Mucosa of descending colon (tissue), 3 donors: ENCODE measurements at regions not wholly inside any gene's neighbourhood (a gene's known extent, or its start where the extent isn't known, plus 50 kb on each side); places are given as distances from the start of the nearest gene placed in this dataset.

Source experiments
- ATAC-seq: fragments of 200-7000 bp; cut with Tn5 transposase; one replicate; pipeline ENCODE4 v1.9.1; 2020; ENCODE audit warnings: mild to moderate bottlenecking, moderate library complexity
- DNase-seq, 3 donors: peaks; one replicate each; pipeline ENCODE4 v3.0.0-alpha.2; 2020
- H3K36me3 ChIP-seq: fragments of 200-600 bp; one replicate; pipeline ENCODE4 v1.8.0; 2021; ENCODE audit warnings: low read depth, mild to moderate bottlenecking
- H3K4me1 ChIP-seq: fragments of 200-600 bp; one replicate; pipeline ENCODE4 v1.8.0; 2021; ENCODE audit warnings: low read depth, mild to moderate bottlenecking
- H3K4me3 ChIP-seq: fragments of 200-600 bp; one replicate; pipeline ENCODE4 v1.8.0; 2021; ENCODE audit warnings: mild to moderate bottlenecking
- H3K9me3 ChIP-seq: fragments of 200-600 bp; one replicate; pipeline ENCODE4 v1.8.0; 2021; ENCODE audit warnings: mild to moderate bottlenecking
- CTCF ChIP-seq: fragments of 200-600 bp; IDR thresholded peaks from one replicate; pipeline ENCODE4 v1.8.0; 2022; ENCODE audit warnings: antibody characterized with exemption, mild to moderate bottlenecking
- intact Hi-C, 2 donors: fragments of 100-400 bp; cut with DNase I in 1 of 2; cut with micrococcal nuclease in 1 of 2; formaldehyde crosslinking; loops; one replicate each; pipeline versions ENCODE4 v1.11.0 to v1.11.1; 2022; cut with DNase I, micrococcal nuclease
- donor health status: DM: no; HTN: no; CAD: no; lungs with moderate emphysema.
- donor health status: DM: no; HTN: no; CAD: no.
- donor health status: DM: no; HTN: yes; CAD: no.

GRCh38 chr21:15517394-15517793, 212.4 kb upstream of the USP25 start:
- Histone ChIP-seq H3K4me3 (no peak overlapping the region), H3K36me3 (no peaks in the 10 kb centered on the region), H3K9me3 (no peaks in the 10 kb centered on the region), H3K4me1 (no peaks in the 10 kb centered on the region)
- no peak for ATAC-seq
- intact Hi-C loops, result no loop called here
- DNase-seq, result no peak
- no peak for TF ChIP-seq CTCF

- no peaks in the 10 kb centered on the region for H3K36me3 ChIP-seq
- ATAC-seq (peak; percentile 44), DNase-seq (peak in 1 of 3 donors; percentile 19)
- no peaks in the 10 kb centered on the region for H3K4me1 ChIP-seq
- TF ChIP-seq CTCF, result no peak
- intact Hi-C loops, result no loop called here
- no peak overlapping the region for H3K4me3 ChIP-seq
- H3K9me3 ChIP-seq, result no peaks in the 10 kb centered on the region
Observed at GRCh38 chr21:15520811-15521643, 208.8 kb upstream of the USP25 start.

- TF ChIP-seq CTCF, result no peak
- intact Hi-C loops, result no loop called here
- Histone ChIP-seq H3K4me1 (no peaks in the 10 kb centered on the region), H3K36me3 (no peaks in the 10 kb centered on the region), H3K4me3 (no peak overlapping the region), H3K9me3 (no peaks in the 10 kb centered on the region)
- ATAC-seq (no peak), DNase-seq (no peak)
Observed at GRCh38 chr21:15521644-15522001, 208.2 kb upstream of the USP25 start.

- Histone ChIP-seq H3K36me3 (no peaks in the 10 kb centered on the region), H3K4me1 (no peaks in the 10 kb centered on the region), H3K9me3 (no peaks in the 10 kb centered on the region), H3K4me3 (no peak overlapping the region)
- DNase-seq, result peak in 1 of 3 donors; percentile 21
- no peak for ATAC-seq
- TF ChIP-seq CTCF, result no peak
- intact Hi-C loops, result no loop called here
Observed at GRCh38 chr21:15522148-15522547, 207.6 kb upstream of the USP25 start.

GRCh38 chr21:15524855-15525254, 204.9 kb upstream of the USP25 start:
- intact Hi-C loops, result no loop called here
- H3K4me3 ChIP-seq, result no peak overlapping the region
- no peak for TF ChIP-seq CTCF

More at GRCh38 chr21:15524855-15525254, 204.9 kb upstream of the USP25 start:
- no peaks in the 10 kb centered on the region for H3K4me1 ChIP-seq
- DNase-seq, result no peak
- no peaks in the 10 kb centered on the region for H3K9me3 ChIP-seq
- ATAC-seq, result no peak
- no peaks in the 10 kb centered on the region for H3K36me3 ChIP-seq
